Liver (tissue), 3 donors: ENCODE measurements at regions not wholly inside any gene's neighbourhood (a gene's known extent, or its start where the extent isn't known, plus 50 kb on each side); places are given as distances from the start of the nearest gene placed in this dataset.
"Not testable (repeated sequence)": the region's sequence is repeated elsewhere in the genome, so short reads cannot be mapped to it uniquely, and the experiment has no call there.

Experiments used
- ATF3 ChIP-seq: IDR thresholded peaks from 2 replicates; pipeline ENCODE4 v1.6.1; 2016; ENCODE audit warnings: antibody characterized with exemption
- CTCF ChIP-seq: fragments of 150-350 bp; IDR thresholded peaks from 2 replicates; pipeline ENCODE4 v1.5.1; 2017; ENCODE audit warnings: improper control_type of control experiment, low read depth, low read length; ENCODE audit not compliant: missing input control
- EGR1 ChIP-seq, 2 donors: IDR thresholded peaks; 2 replicates each; pipeline ENCODE4 v1.6.1; 2016 to 2018; ENCODE audit warnings: antibody characterized with exemption in 2 of 2, low read depth in 2 of 2
- FOXA1 ChIP-seq: IDR thresholded peaks from 2 replicates; pipeline ENCODE4 v1.6.1; 2016; ENCODE audit warnings: antibody characterized with exemption
- GABPA ChIP-seq, 2 donors: IDR thresholded peaks in 1 of 2; conservative IDR thresholded peaks in 1 of 2; 2 replicates each; pipeline ENCODE4 v1.6.1; 2016; ENCODE audit warnings: antibody characterized with exemption in 2 of 2, mild to moderate bottlenecking in 1 of 2, moderate library complexity in 1 of 2
- HNF4G ChIP-seq: IDR thresholded peaks from 2 replicates; pipeline ENCODE4 v1.6.1; 2016; ENCODE audit warnings: antibody characterized with exemption
- JUND ChIP-seq, 2 donors: IDR thresholded peaks; 2 replicates each; pipeline ENCODE4 v1.6.1; 2016; ENCODE audit warnings: antibody characterized with exemption in 2 of 2
- MAX ChIP-seq: IDR thresholded peaks from 2 replicates; pipeline ENCODE4 v1.6.1; 2016; ENCODE audit warnings: antibody characterized with exemption
- NR2F2 ChIP-seq: IDR thresholded peaks from 2 replicates; pipeline ENCODE4 v1.6.1; 2016; ENCODE audit warnings: antibody characterized with exemption
- RAD21 ChIP-seq, 2 donors: IDR thresholded peaks; 2 replicates each; pipeline ENCODE4 v1.6.1; 2016; ENCODE audit warnings: antibody characterized with exemption in 2 of 2, mild to moderate bottlenecking in 2 of 2
- REST ChIP-seq: IDR thresholded peaks from 2 replicates; pipeline ENCODE4 v1.6.1; 2016; ENCODE audit warnings: antibody characterized with exemption, mild to moderate bottlenecking
- RXRA ChIP-seq, 2 donors: IDR thresholded peaks; 2 replicates each; pipeline ENCODE4 v1.6.1; 2017 to 2018; ENCODE audit warnings: antibody characterized with exemption in 2 of 2, mild to moderate bottlenecking in 1 of 2
- TAF1 ChIP-seq: conservative IDR thresholded peaks from 2 replicates; pipeline ENCODE4 v1.6.1; 2016; ENCODE audit warnings: antibody characterized with exemption, mild to moderate bottlenecking
- YY1 ChIP-seq: IDR thresholded peaks from 2 replicates; pipeline ENCODE4 v1.6.1; 2016; ENCODE audit warnings: antibody characterized with exemption, mild to moderate bottlenecking
- donor health status: healthy.
- donor health status: healthy.

- TF ChIP-seq CTCF; FOXA1; RAD21 (IDR thresholded peaks at IDR 0.05); ATF3; MAX; YY1; JUND (IDR thresholded peaks at IDR 0.05); REST; NR2F2; GABPA (IDR thresholded peaks at IDR 0.05 in 1 of 2, conservative IDR thresholded peaks at IDR 0.05 in 1 of 2); TAF1; RXRA (IDR thresholded peaks at IDR 0.05); EGR1 (IDR thresholded peaks at IDR 0.05; ENCODE audit: low read depth in 2 of 2): not testable (repeated sequence)
- peak; percentile 44 for TF ChIP-seq HNF4G
Measured at GRCh38 chr3:172579753-172580152, 56.5 kb upstream of the TNFSF10 start.
